ENCODE measurements at regions not wholly inside any gene's neighbourhood (a gene's known extent, or its start where the extent isn't known, plus 50 kb on each side); places are given as distances from the start of the nearest gene placed in this dataset.

- peak overlapping the region; percentile 53 for H3K4me3 ChIP-seq (ENCODE audit: low read length)
- TF ChIP-seq CTCF (conservative IDR thresholded peaks at IDR 0.05; ENCODE audit: low read depth, low read length), result peak; percentile 76
- DNase-seq (ENCODE audit: low read depth), result peak; percentile 2
These were observed 90.2 kb downstream of the DMRTA2 start for GRCh38 chr1:50332941-50333594.

- DNase-seq (ENCODE audit: low read depth), result no peak
- H3K4me3 ChIP-seq (ENCODE audit: low read length), result no peak overlapping the region
- TF ChIP-seq CTCF (conservative IDR thresholded peaks at IDR 0.05; ENCODE audit: low read depth, low read length), result no peak
These were observed 93.8 kb downstream of the DMRTA2 start for GRCh38 chr1:50329332-50329932.

- no peak overlapping the region for H3K4me3 ChIP-seq (ENCODE audit: low read length)
- no peak for TF ChIP-seq CTCF (conservative IDR thresholded peaks at IDR 0.05; ENCODE audit: low read depth, low read length)
- no peak for DNase-seq (ENCODE audit: low read depth)
These were observed 94.7 kb downstream of the DMRTA2 start for GRCh38 chr1:50328552-50328951.

- no peak overlapping the region for H3K4me3 ChIP-seq (ENCODE audit: low read length)
- DNase-seq (ENCODE audit: low read depth), result no peak
- no peak for TF ChIP-seq CTCF (conservative IDR thresholded peaks at IDR 0.05; ENCODE audit: low read depth, low read length)
These were observed 97.2 kb downstream of the DMRTA2 start for GRCh38 chr1:50326026-50326425.

GRCh38 chr1:50322579-50322978, 100.7 kb downstream of the DMRTA2 start:
- TF ChIP-seq CTCF (conservative IDR thresholded peaks at IDR 0.05; ENCODE audit: low read depth, low read length), result no peak
- H3K4me3 ChIP-seq (ENCODE audit: low read length), result no peak overlapping the region
- no peak for DNase-seq (ENCODE audit: low read depth)

GRCh38 chr1:50318428-50318827, 104.8 kb downstream of the DMRTA2 start:
- no peak for DNase-seq (ENCODE audit: low read depth)
- H3K4me3 ChIP-seq (ENCODE audit: low read length), result no peak overlapping the region
- TF ChIP-seq CTCF (conservative IDR thresholded peaks at IDR 0.05; ENCODE audit: low read depth, low read length), result no peak

- TF ChIP-seq CTCF (conservative IDR thresholded peaks at IDR 0.05; ENCODE audit: low read depth, low read length), result no peak
- no peak overlapping the region for H3K4me3 ChIP-seq (ENCODE audit: low read length)
- DNase-seq (ENCODE audit: low read depth), result peak; percentile 0
These were observed 114.4 kb downstream of the DMRTA2 start for GRCh38 chr1:50308878-50309277.
